Stimulated activated CD4-positive, alpha-beta T cell treated with anti-CD3 and anti-CD28 coated beads, Interleukin-2, amount 100 ng/mL, for 48 hours (primary cell): ENCODE measurements at regions not wholly inside any gene's neighbourhood (a gene's known extent, or its start where the extent isn't known, plus 50 kb on each side); places are given as distances from the start of the nearest gene placed in this dataset.

Experiments used
- DNase-seq, 2 donors: peaks; one replicate each; pipeline ENCODE4 v3.0.0-alpha.2; 2020

DNA sequence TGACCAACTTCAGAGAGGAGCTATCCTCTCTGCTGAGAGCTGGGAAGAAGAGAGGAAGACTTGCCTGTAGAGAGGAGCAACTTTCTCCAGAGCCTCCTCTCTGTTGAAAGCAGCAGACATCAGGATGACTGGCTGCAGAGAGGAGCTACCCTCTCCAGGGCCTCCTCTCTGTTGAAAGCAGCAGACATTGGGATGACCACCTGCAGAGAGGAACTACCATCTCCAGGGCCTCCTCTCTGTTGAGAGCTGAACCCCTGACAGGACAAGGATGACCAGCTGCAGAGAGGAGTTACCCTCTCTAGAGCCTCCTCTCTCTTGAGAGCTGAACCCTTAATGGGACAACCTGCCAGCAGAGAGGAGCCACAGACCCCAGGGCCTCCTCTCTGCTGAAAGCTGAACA lies 83.0 kb upstream of the GJB5 start:
- no peak for DNase-seq

DNA sequence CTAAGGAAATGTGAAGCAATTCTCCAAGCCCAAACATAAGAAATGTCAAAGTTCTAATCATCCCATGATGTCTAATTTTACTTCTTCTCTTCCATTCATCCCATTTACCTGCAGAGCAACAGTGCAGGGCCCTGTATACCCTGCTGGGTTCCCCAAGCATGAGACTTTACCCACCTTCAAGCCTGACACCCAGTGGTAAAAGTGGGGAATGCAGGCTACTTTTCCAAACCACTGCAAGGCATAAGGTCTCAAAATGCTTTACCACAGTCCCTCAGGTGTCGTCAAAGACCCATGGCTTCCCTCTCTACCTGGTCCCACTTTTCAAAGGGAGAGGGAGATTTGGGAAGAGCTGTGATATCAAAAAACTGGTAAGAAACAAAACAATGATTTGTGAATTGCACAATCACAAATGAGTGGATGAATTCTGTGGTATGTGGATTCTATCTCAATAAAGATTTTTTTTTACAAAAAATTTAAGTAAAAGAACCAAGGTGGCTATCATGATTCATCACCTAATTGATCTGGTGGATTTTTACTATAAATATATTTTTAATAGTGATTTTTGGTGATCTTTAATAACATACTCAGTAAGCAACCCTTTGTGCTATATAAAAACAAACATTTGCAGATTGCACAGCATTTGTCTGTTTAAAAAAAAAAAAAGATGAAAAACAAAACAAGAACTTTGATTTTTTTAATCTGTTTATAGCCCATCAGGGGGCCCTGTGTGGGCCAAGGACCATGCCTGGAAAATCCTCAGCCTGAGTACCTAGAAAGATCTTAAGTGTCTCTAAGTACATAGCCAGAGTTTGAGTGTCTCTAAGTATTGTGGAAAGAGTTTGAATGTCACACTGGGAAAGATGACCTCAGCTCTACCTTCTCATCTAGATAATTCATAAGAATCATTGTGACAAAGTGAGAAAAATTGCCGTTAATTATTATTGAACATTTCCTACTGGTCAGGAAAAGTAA lies 73.1 kb upstream of the GJB5 start:
- peak; percentile 56 to 58 for DNase-seq

DNA sequence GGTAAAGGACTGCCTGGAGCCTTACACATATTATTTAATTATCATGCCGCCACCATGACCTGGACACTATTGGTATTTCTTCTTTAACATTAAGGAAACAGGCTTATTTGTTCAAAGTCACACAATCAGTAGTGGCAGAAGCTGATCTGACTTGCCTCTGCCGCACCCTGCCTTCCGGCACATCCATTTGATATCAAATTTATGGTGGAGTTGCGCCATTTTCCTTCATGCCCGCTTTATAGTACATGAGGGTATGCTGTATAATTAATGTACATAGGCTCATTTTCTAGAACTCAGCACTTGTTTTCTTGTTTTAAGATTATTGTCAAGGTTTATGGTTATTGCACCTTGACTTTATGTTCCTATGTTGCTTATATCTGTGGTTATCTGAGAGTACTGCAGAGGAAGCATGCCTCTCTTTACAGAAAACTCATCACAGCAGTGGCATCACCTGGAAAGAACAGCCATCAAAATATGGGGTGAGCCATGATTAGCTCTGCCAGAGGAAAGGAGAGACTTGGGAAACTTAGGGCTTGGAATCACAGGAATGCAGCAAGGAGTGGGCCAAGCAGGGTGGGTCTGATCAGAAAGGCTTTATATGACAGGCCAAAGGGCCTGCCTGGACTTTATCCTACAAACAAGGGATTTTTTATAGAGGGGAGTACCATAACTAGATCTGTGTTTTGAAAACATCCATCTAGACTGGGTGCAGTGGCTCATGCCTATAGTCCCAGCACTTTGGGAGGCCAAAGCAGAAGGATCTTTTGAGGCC lies 72.2 kb upstream of the GJB5 start:
- DNase-seq = no peak

DNA sequence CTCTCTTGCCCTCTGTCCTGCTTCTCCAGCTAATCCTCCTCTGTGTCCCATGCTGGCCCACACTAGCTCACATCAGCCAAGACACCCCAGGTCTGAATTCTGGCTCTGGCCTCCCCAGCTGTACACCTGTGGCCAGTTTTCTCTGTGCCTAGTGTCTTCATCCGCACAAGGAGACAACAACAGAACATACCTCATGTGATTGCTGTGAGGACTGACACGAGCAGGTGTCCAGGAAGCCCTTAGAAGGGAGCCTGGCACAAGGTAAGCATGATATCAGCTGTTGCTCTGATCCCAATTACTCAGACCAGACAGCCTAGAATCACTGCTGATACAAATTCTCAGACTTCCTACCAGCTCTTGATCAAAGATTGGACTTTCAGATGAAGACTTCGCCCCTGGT lies 71.2 kb upstream of the GJB5 start:
- no peak for DNase-seq

DNA sequence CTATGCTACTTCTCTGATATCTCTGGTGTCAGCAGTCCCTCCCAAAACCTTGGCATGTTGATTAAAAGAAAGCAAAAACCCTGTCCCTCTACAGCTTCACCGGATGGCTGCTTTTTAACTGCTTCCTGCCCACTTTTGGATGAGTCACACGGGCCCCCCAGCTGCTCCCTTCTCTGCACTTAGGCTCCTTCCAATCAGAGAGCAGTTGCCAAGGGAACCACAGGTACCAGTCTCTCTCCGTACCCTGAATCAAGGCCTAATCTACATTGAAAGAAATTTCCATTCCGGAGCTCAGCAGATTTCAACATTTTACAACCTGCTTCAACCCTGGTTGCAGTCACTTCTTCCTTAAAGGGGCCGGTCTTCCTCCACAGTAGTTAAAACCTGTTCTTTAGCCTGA lies 70.6 kb upstream of the GJB5 start:
- no peak for DNase-seq

DNA sequence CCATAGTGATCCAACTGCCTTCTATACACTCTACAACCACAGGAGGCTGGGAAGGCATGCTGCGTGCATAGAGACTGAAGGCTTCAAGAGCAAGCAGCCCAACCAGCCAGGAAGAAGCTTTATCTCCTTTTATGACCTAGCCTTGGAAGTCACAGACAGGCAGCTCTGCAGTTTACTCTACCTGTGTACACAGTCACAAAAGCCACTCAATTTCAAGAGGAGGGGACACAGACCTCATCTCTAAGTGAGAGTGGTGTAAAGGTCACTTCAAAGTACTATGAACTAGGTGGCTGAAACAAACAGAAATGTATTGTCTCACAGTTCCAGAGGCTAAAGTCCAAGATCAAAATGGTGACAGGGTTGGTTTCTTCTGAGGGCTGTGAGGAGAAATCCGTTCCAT lies 69.6 kb upstream of the GJB5 start:
- no peak for DNase-seq

DNA sequence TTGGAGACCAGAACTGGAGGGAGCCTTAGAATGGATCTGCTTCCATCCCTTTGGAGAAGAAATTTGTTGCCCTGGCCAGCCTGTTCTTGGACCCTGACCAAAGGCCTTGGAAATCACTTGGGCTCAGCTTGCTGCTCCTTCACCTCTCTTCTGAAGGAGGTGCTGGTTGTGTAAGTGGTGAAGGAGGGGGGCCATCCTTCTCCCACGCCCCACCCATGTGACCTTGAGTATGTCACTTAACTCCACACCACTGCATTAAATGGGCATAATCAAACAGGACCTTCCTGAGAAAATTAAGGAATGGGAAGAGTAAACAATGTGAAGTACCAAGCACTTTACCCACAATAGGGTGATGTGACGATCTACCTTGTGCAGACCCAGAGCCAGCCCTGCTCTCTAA lies 68.3 kb upstream of the GJB5 start:
- DNase-seq = no peak

DNA sequence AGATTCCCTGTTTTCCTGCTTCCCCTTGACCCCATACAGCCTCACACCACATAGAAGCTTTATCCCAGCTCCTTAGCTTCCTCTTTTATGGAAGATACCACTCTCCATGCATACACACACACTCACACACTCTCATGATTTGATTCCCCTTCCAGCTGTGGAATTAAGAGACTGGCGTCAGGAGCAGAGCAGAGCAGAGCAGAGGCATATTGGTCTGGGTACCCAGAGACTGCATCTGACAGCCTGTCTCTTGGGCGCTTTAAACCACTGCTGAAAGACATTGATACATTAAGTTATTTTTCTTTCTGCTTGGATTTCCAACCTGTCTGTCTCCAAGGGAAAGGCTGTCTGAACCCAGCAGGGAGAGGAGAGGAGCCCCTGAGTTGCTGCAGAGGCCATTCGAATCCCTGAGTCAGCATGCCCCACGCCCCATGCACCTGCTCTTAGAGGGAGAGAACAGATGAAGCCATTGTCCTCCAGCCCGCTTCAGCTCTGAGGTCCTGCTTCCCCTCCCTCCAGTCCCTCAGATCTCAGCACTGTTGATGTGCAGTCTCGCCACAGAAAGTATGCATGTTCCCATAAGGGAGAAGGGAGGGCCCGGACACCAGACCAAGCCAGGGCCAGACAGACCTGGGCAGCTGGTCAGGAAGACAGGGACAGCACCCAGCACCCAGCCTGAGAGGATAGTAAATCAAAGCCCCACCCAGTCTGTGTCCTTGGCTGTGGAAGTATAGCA lies 66.7 kb upstream of the GJB5 start:
- DNase-seq = no peak

DNA sequence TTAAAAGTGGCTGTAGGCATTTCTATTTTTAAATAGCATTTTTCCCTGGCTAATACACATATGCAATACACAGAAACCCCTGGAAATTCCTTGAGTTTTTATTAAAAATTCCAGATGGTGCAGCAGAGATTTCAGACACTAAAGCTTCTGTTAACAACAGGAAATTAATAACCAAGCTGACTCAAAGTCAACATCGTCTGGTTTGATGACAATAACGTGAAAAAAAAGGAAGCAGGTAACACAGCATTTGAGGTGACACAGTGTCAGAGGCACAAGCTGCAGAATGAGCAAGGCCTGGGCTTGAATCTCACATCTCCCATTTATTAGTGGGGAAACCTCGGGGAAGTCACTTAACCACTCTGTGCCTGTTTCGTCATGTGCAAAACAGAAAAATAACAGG lies 64.6 kb upstream of the GJB5 start:
- no peak for DNase-seq

DNA sequence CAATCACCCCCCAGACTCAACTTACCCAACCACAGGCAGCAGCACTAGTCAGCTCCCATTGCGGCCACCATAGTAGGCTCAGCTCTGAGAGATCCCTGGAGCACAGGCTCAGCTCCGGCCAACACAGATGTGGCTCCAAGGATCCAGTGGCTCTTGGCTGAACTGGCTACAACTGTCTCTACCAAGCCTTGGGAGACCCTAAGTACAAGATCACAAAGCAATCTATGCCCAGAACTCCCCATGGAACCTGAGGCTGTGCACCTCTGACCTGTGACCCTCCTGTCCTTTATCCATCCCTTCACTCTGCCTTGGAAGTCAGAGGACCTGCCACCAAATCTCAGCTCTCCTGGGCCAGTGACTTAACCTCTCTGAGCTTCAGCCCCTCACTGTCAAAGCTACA lies 61.8 kb upstream of the GJB5 start:
- DNase-seq = no peak

DNA sequence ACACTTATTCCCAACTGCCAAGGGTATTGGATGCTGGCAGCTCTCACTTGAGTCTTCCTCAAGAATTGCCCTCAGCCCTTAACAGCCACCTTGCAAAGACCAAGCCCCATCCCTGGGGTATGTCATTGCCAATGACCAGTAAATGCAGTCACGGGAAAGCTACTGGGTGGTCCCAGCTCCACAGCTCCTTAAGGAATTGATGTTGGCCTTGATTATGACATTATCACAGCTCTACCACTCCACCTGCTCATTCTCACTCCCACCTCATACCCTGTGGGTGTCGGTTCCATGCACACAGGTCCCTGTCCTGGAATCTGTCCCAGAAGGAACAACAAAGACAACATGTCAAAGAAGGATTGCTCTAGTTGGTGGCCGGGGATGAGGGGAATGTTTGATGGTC lies 60.5 kb upstream of the GJB5 start:
- no peak for DNase-seq

DNA sequence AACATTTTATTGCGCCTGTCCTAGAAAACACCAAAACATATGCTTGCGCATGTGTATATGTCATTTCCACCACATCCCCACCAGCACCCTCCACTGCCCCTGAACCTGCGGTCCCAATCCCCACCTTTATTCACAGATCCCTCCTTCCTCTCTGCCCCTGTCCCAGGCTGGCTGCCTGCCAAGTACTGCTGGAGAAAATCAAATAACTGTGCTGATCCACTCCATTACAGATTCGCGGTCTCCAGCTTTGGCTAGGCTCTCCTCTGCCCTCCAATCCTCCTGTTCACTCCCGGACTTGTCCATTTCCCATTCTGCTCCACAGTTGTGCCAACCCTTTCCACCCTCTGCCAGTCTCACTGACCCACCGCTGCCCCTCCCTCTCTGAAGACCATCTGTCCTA lies 59.3 kb upstream of the GJB5 start:
- DNase-seq = no peak

DNA sequence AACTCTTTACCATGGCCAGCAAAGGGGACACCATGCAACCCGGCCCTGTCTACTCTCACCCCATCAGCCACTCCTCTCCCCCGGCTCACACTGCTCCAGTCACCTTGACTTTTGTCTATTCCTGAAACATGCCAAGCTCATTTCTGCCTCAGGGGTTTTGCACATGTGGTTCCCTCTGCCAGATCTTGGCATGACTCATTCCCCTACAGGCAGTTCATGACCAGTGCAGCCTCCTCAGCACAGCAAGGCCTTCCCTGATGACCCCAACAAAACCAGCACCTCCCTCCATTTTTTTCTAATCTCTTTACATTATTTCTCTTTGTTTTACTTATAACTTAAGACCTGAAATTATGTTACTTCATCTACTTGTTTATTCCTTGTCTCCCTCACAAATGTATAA lies 58.6 kb upstream of the GJB5 start:
- no peak for DNase-seq

DNA sequence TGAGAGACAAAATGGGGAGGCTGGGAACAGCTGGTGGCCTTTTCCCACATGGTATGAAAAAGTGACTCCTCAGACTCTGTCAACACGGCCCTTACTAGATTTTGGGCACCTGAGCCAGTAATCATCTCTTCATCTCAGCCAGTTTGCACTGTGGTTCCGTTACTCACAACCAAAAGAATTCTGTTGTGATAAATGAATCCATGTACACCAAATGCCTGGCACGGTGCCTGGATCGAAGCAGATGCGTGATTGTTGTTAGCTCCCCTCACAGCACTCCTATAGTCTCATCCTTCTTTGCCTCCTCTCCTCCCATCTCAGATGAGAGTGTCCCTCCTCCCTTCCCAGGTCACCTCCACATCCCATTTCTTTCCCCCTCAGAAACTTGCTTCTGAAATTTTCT lies 57.9 kb upstream of the GJB5 start:
- DNase-seq = no peak

DNA sequence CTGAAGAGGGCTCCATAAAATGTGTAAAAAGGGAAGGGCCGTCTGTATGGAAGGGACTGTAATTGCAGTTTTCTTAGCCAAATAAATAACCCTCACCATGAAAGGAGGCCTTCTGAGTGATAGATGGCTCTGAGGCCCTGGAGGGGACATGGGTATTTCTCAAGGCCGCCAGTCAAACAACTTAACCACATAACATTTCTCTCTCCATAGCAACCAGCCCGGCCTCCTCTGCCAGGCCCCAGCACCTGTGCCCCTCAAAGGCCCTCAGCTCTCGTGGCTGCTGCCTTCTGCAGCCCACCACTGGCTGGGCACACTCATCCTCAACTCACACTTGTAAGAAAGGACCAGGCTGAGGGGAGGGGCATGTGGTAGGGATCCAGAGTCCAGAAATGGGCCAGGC lies 57.0 kb upstream of the GJB5 start:
- no peak for DNase-seq

DNA sequence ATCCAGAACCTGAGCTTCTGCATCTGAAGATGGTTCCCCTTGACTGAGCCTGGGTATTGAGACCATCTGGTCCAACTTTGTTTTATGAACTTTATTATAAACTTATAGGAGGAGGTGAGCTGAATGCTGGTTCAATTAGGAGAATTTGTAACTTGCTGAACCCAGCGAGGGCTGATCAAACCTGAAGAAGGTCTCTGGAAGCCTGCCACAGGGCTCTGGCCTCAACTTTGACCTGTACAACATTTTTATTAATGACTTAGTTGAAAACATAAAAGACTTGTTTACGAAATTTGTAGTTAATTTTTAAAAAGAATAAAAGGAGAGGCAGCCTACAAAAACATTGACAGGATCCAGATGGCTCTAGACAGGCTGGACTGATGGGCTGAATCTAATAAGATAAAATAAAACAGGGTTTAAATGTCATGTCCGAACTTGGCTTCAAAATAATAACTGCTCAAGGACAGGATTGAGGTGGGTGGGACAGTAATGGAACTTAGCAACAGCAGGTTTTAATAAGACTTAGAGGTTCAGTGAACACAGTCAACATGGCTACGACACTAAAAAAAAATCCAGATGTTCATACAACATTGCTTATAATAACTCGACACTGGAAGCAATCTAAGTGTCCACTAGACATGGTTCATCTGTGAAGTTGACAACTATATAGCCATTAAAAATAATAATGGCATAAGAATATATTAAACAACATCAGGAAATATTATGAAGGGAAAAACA lies 53.4 kb upstream of the GJB5 start:
- DNase-seq = no peak
